GM20000 (cell line): ENCODE measurements at regions not wholly inside any gene's neighbourhood (a gene's known extent, or its start where the extent isn't known, plus 50 kb on each side); places are given as distances from the start of the nearest gene placed in this dataset.

Experiments used
- DNase-seq: peaks from one replicate; pipeline ENCODE4 v3.0.0; 2012; ENCODE audit warnings: low spot score
- TF ChIP-seq, protein P1 (sequence below): IDR thresholded peaks from 2 replicates; pipeline ENCODE4 v1.5.1; 2012; ENCODE audit warnings: mild to moderate bottlenecking, control low read depth; ENCODE audit errors: extremely low read depth, missing control alignments

DNA sequence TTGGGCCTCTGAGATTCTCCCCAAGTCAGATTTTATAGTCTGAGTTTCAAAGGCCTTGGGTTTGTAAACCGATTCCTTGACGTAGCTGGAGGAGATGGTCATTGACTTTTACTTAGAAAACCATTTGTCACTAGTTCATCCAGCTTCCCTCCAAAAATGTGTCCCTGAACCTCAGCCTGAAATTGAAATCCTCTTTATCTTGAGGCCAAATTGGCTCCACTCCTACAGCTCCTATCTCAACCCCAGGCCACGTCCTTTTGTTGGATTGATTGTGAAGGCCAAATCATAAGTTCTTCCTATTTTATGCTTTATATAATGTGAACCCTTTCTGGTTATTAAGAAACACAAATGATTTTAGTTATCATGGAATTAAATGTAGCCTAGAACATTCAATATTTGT, 193.9 kb upstream of the SUCLG2 start:
- TF ChIP-seq, protein P1, sequence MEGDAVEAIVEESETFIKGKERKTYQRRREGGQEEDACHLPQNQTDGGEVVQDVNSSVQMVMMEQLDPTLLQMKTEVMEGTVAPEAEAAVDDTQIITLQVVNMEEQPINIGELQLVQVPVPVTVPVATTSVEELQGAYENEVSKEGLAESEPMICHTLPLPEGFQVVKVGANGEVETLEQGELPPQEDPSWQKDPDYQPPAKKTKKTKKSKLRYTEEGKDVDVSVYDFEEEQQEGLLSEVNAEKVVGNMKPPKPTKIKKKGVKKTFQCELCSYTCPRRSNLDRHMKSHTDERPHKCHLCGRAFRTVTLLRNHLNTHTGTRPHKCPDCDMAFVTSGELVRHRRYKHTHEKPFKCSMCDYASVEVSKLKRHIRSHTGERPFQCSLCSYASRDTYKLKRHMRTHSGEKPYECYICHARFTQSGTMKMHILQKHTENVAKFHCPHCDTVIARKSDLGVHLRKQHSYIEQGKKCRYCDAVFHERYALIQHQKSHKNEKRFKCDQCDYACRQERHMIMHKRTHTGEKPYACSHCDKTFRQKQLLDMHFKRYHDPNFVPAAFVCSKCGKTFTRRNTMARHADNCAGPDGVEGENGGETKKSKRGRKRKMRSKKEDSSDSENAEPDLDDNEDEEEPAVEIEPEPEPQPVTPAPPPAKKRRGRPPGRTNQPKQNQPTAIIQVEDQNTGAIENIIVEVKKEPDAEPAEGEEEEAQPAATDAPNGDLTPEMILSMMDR = no peak
- DNase-seq = no peak

DNA sequence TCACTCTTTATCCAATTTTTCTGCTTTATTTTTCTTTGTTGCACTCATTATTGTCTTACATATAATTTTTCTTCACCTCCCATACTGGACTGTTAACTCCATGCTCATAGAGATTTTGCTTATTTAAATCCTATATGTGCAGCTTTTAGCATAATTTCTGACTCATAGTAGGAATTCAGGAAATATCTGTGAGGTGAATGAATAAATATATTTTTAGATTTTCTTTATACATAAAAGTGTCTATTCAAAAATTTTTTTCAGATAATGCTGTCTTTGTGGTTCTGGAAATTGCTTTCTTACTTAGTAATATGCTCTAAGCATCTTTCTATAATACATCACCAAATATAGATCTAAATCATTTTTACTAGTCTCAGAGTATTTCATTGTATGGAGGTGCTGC, 191.8 kb upstream of the SUCLG2 start:
- TF ChIP-seq, protein P1 = no peak
- no peak for DNase-seq

DNA sequence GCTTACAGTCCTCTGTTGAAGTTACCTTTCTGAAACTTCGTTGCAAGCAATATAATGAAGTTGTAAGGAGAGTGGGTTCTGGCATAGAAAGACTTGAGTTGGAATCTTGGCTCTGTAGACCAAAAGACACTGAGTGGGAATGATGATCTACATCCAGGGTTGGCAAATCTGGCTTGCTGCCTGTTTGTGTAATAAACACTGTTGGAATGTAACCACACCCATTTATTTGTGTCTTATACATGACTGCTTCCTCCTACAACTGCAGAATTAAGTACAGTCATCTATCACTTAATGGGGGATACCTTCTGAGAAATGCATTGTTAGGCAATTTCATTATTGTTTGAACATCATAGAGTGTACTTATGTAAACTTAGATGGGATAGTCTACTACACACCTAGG, 178.4 kb upstream of the SUCLG2 start:
- TF ChIP-seq, protein P1 = no peak
- no peak for DNase-seq

DNA sequence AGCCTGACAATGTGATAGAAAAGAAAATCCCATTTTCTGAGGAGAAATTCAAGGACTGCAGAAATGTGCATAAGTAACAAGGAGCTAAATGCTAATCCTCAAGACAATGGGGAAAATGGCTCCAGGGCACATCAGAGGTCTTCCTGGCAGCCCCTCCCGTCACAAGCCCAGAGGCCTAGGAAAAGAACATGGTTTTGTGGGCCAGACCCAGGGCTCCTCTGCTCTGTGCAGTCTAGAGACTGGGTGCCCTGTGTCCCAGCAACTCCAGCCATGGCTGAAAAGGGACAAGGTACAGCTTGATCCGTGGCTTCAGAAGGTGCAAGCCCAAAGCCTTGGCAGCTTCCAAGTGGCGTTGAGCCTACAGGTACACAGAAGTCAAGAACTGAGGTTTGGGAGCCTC, 176.8 kb upstream of the SUCLG2 start:
- DNase-seq = no peak
- TF ChIP-seq, protein P1 = no peak

DNA sequence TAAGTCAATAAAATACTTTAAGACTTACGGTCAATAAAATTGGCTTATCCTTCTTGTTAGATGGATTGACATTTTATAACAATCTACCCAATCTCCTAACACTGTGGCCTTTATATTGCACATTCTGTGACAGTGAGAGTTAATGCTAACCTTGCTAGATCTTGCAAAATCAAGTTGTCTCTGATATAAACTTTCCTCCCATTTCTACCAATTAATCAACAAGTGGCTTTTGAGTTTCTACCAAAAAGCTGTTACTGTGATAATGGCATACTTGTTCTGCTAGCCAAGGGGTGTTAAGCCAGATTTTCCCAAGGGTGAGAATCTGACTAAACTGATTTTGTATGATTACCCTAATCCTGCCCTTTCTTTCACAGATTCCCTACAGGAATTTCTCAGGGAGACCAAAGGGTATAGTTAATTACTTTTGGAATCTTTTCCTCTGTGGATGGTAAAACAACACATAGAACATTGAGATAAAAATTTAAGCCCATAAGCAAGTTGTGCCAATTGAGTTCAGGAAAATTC, 174.1 kb upstream of the SUCLG2 start:
- DNase-seq = no peak
- TF ChIP-seq, protein P1 = no peak

DNA sequence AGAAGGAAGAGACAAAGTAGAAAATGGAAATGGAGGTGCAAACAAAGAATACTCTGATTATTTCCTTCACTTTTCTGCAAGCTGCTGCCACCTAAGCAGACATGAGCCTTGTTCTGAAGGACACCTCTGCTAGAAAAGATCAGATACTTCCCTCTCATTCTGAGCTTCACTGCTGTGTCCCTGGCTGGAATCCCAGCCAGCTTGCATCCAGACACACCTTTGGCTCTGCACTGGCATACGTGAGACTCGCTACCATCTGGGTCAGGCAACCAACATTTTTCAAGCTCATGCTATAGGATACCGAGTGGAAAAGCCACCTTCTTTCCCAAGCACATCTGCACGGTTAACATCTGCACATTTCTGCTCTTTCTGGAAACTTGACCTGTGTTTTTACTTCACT, 166.7 kb upstream of the SUCLG2 start:
- TF ChIP-seq, protein P1 = no peak
- DNase-seq = no peak

DNA sequence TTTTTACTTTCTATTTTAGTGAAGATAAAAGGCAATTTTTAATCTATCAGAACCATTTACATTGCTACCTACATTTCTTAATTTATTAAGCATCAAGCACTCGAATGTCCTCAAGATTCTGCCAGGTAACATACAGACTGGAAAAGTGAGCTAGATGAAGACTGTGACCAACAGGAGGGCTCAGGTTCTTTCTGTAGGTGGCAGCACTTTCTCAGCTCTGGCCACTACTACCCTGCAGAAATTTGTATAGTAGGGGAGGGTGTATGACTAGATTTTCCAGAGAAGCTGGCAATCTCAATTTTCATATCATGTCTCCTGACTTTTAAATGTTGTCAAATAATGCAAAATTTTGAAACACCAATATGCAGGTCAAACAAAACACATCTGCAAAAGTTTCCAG, 165.0 kb upstream of the SUCLG2 start:
- DNase-seq = no peak
- TF ChIP-seq, protein P1 = peak; percentile 30
